K562 (cell line): ENCODE measurements at regions not wholly inside any gene's neighbourhood (a gene's known extent, or its start where the extent isn't known, plus 50 kb on each side); places are given as distances from the start of the nearest gene placed in this dataset.
A peak's percentile ranks its signal among the peaks of the same experiment; 100 is the strongest.

Source experiments
- CCAR2 ChIP-seq: fragments of 200-400 bp; formaldehyde crosslinking; IDR thresholded peaks from 2 replicates; pipeline ENCODE4 v1.6.1; 2017; ENCODE audit warnings: mild to moderate bottlenecking, low read depth, low read length
- EWSR1 ChIP-seq: fragments of 450-650 bp; IDR thresholded peaks from 2 replicates; pipeline ENCODE4 v1.6.1; 2018; ENCODE audit warnings: borderline replicate concordance, mild to moderate bottlenecking, low read depth, moderate library complexity; ENCODE audit not compliant: partially characterized antibody
- HDAC2 ChIP-seq: fragments of 450-650 bp; IDR thresholded peaks from 2 replicates; pipeline ENCODE4 v1.6.1; 2016; ENCODE audit warnings: mild to moderate bottlenecking
- NCOA4 ChIP-seq: fragments of 450-650 bp; IDR thresholded peaks from 2 replicates; pipeline ENCODE4 v1.6.1; 2018; ENCODE audit warnings: mild to moderate bottlenecking; ENCODE audit not compliant: partially characterized antibody
- PCBP1 ChIP-seq: fragments of 200-400 bp; formaldehyde crosslinking; IDR thresholded peaks from 2 replicates; pipeline ENCODE4 v1.6.1; 2018; ENCODE audit warnings: mild to moderate bottlenecking, low read depth, low read length; ENCODE audit not compliant: poor library complexity, severe bottlenecking
- RAD51 ChIP-seq: fragments of 450-650 bp; IDR thresholded peaks from 2 replicates; pipeline ENCODE4 v1.7.1; 2016; ENCODE audit warnings: low read depth, mild to moderate bottlenecking, borderline replicate concordance
- SAP30 ChIP-seq: fragments of 200-600 bp; sonication (generic); IDR thresholded peaks from 2 replicates; pipeline ENCODE4 v1.6.1; 2012; ENCODE audit warnings: borderline replicate concordance, low read depth, mild to moderate bottlenecking, moderate library complexity, low read length, control low read depth, inconsistent platforms; ENCODE audit not compliant: insufficient read depth, poor library complexity, severe bottlenecking
- SOX6 ChIP-seq: fragments of 450-650 bp; IDR thresholded peaks from 2 replicates; pipeline ENCODE4 v1.6.1; 2014; ENCODE audit warnings: mild to moderate bottlenecking
- ZNF143 ChIP-seq: sonication (generic); formaldehyde crosslinking; IDR thresholded peaks from 2 replicates; pipeline ENCODE4 v1.9.0; 2022; ENCODE audit warnings: mild to moderate bottlenecking, missing genetic modification reagents
- ZNF24 ChIP-seq: fragments of 450-650 bp; IDR thresholded peaks from 2 replicates; pipeline ENCODE4 v1.6.1; 2016
- ZNF316 ChIP-seq: fragments of 450-650 bp; IDR thresholded peaks from 2 replicates; pipeline ENCODE4 v1.6.1; 2016
- ZNF586 ChIP-seq: fragments of 450-650 bp; formaldehyde crosslinking; conservative IDR thresholded peaks from 2 replicates; pipeline ENCODE4 v1.4.0; 2020; ENCODE audit warnings: mild to moderate bottlenecking, moderate library complexity
- TF ChIP-seq, protein P1 (sequence below): fragments of 450-650 bp; IDR thresholded peaks from 2 replicates; pipeline ENCODE4 v1.6.1; 2017; ENCODE audit warnings: mild to moderate bottlenecking, moderate library complexity
- TF ChIP-seq, protein P2 (sequence below), 2 experiments: fragments of 200-800 bp in 1 of 2; sonication (Bioruptor generic) in 1 of 2; sonication (generic) in 1 of 2; formaldehyde crosslinking in 1 of 2; IDR thresholded peaks in 1 of 2; conservative IDR thresholded peaks in 1 of 2; 2 replicates each; pipeline versions ENCODE4 v1.5.0 to v1.6.1; 2016 to 2020; ENCODE audit warnings: missing compliant biosample characterization in 1 of 2, missing genetic modification characterization in 1 of 2, missing genetic modification reagents in 1 of 2
- TF ChIP-seq, protein P3 (sequence below): fragments of 450-650 bp; formaldehyde crosslinking; IDR thresholded peaks from 2 replicates; pipeline ENCODE4 v1.4.0; 2020; ENCODE audit warnings: mild to moderate bottlenecking, moderate library complexity
- TF ChIP-seq, protein P4 (sequence below), 2 experiments: fragments of 450-650 bp; formaldehyde crosslinking in 1 of 2; IDR thresholded peaks; 2 replicates each; pipeline versions ENCODE4 v1.4.0 to v1.6.1; 2014 to 2020; ENCODE audit warnings: mild to moderate bottlenecking in 2 of 2, borderline replicate concordance in 1 of 2, low read depth in 1 of 2

DNA sequence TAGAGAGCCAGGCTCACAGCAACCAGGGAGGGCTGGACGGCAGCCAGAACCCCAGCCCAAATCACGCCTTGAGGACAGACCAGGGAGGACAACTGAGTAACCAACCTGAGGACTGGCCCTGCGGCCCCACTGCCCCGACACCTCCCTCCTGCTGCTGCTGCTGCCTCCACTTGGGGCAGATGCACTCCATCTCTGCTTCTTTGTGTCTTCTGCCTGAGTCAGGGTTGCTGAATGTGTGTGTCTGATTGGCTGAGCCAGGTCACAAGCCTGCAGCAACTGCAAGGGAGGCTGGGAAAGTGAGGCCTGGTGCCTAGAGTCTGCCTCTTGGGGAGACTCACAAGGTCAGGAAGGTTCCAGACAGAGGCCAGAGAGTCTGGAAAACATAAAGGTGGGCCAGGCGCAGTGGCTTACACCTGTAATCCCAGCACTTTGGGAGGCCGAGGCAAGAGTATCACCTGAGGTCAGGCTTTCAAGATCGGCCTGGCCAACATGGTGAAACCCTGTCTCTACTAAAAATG lies 83.4 kb downstream of the ZFP36L2 start (continued):
- TF ChIP-seq, protein P1, sequence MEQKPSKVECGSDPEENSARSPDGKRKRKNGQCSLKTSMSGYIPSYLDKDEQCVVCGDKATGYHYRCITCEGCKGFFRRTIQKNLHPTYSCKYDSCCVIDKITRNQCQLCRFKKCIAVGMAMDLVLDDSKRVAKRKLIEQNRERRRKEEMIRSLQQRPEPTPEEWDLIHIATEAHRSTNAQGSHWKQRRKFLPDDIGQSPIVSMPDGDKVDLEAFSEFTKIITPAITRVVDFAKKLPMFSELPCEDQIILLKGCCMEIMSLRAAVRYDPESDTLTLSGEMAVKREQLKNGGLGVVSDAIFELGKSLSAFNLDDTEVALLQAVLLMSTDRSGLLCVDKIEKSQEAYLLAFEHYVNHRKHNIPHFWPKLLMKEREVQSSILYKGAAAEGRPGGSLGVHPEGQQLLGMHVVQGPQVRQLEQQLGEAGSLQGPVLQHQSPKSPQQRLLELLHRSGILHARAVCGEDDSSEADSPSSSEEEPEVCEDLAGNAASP = no peak
- no peak for TF ChIP-seq EWSR1
- TF ChIP-seq NCOA4 = no peak
- no peak for TF ChIP-seq PCBP1
- TF ChIP-seq, protein P2, sequence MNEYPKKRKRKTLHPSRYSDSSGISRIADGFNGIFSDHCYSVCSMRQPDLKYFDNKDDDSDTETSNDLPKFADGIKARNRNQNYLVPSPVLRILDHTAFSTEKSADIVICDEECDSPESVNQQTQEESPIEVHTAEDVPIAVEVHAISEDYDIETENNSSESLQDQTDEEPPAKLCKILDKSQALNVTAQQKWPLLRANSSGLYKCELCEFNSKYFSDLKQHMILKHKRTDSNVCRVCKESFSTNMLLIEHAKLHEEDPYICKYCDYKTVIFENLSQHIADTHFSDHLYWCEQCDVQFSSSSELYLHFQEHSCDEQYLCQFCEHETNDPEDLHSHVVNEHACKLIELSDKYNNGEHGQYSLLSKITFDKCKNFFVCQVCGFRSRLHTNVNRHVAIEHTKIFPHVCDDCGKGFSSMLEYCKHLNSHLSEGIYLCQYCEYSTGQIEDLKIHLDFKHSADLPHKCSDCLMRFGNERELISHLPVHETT (CRISPR knock-in tag; conservative IDR thresholded peaks at IDR 0.05 in 1 of 2, IDR thresholded peaks at IDR 0.05 in 1 of 2) = no peak
- no peak for TF ChIP-seq SAP30
- TF ChIP-seq, protein P3, sequence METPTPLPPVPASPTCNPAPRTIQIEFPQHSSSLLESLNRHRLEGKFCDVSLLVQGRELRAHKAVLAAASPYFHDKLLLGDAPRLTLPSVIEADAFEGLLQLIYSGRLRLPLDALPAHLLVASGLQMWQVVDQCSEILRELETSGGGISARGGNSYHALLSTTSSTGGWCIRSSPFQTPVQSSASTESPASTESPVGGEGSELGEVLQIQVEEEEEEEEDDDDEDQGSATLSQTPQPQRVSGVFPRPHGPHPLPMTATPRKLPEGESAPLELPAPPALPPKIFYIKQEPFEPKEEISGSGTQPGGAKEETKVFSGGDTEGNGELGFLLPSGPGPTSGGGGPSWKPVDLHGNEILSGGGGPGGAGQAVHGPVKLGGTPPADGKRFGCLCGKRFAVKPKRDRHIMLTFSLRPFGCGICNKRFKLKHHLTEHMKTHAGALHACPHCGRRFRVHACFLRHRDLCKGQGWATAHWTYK (CRISPR knock-in tag) = no peak
- TF ChIP-seq ZNF143 = peak; percentile 70
- no peak for TF ChIP-seq CCAR2
- TF ChIP-seq, protein P4, sequence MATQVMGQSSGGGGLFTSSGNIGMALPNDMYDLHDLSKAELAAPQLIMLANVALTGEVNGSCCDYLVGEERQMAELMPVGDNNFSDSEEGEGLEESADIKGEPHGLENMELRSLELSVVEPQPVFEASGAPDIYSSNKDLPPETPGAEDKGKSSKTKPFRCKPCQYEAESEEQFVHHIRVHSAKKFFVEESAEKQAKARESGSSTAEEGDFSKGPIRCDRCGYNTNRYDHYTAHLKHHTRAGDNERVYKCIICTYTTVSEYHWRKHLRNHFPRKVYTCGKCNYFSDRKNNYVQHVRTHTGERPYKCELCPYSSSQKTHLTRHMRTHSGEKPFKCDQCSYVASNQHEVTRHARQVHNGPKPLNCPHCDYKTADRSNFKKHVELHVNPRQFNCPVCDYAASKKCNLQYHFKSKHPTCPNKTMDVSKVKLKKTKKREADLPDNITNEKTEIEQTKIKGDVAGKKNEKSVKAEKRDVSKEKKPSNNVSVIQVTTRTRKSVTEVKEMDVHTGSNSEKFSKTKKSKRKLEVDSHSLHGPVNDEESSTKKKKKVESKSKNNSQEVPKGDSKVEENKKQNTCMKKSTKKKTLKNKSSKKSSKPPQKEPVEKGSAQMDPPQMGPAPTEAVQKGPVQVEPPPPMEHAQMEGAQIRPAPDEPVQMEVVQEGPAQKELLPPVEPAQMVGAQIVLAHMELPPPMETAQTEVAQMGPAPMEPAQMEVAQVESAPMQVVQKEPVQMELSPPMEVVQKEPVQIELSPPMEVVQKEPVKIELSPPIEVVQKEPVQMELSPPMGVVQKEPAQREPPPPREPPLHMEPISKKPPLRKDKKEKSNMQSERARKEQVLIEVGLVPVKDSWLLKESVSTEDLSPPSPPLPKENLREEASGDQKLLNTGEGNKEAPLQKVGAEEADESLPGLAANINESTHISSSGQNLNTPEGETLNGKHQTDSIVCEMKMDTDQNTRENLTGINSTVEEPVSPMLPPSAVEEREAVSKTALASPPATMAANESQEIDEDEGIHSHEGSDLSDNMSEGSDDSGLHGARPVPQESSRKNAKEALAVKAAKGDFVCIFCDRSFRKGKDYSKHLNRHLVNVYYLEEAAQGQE (IDR thresholded peaks at IDR 0.05; ENCODE audit: borderline replicate concordance) = peak; percentile 63
- TF ChIP-seq, protein P4 (CRISPR knock-in tag; IDR thresholded peaks at IDR 0.05; ENCODE audit: low read depth) = no peak
- peak; percentile 77; the same call in 1 of the 2 replicates for TF ChIP-seq RAD51
- peak; percentile 22; the same call in 1 of the 2 replicates for TF ChIP-seq ZNF316
- no peak for TF ChIP-seq SOX6
- TF ChIP-seq ZNF586 = no peak
- no peak for TF ChIP-seq HDAC2
- TF ChIP-seq ZNF24 = no peak
